GM23338 (cell line): ENCODE measurements at regions not wholly inside any gene's neighbourhood (a gene's known extent, or its start where the extent isn't known, plus 50 kb on each side); places are given as distances from the start of the nearest gene placed in this dataset.

Source experiments
- ATAC-seq: fragments of 200-7000 bp; cut with Tn5 transposase; 3 replicates; pipeline ENCODE4 v1.9.1; 2020
- DNase-seq: peaks from one replicate; pipeline ENCODE4 v3.0.0-alpha.2; 2015; ENCODE audit warnings: low spot score
- H2AFZ ChIP-seq: fragments of 200-600 bp; sonication (generic); 2 replicates; pipeline ENCODE4 v1.8.0; 2016; ENCODE audit warnings: antibody characterized with exemption, mild to moderate bottlenecking, moderate library complexity
- H3F3A ChIP-seq: fragments of 200-600 bp; sonication (generic); replicated peaks from 2 replicates; pipeline ENCODE4 v1.8.0; 2017; ENCODE audit warnings: antibody characterized with exemption, mixed run types, low read depth
- H3K27ac ChIP-seq: fragments of 200-600 bp; sonication (generic); 2 replicates; pipeline ENCODE4 v1.6.1; 2016; ENCODE audit warnings: low read depth
- H3K27me3 ChIP-seq: fragments of 200-600 bp; sonication (generic); 2 replicates; pipeline ENCODE4 v1.8.0; 2016; ENCODE audit warnings: mild to moderate bottlenecking, mixed run types, moderate library complexity; ENCODE audit not compliant: insufficient read depth
- H3K36me3 ChIP-seq: fragments of 200-600 bp; sonication (generic); 2 replicates; pipeline ENCODE4 v1.8.0; 2016; ENCODE audit warnings: mild to moderate bottlenecking; ENCODE audit not compliant: insufficient read depth
- H3K4me1 ChIP-seq: fragments of 200-600 bp; sonication (generic); 2 replicates; pipeline ENCODE4 v1.8.0; 2016; ENCODE audit warnings: mild to moderate bottlenecking, moderate library complexity; ENCODE audit not compliant: insufficient read depth
- H3K4me2 ChIP-seq: fragments of 200-600 bp; sonication (generic); 2 replicates; pipeline ENCODE4 v1.7.1; 2017; ENCODE audit warnings: mixed run types
- H3K4me3 ChIP-seq: fragments of 200-600 bp; sonication (generic); 2 replicates; pipeline ENCODE4 v1.6.1; 2016; ENCODE audit warnings: mixed run types
- H3K79me2 ChIP-seq: fragments of 200-600 bp; sonication (generic); replicated peaks from 2 replicates; pipeline ENCODE4 v1.8.0; 2017; ENCODE audit warnings: mild to moderate bottlenecking; ENCODE audit not compliant: insufficient read depth
- H3K9me2 ChIP-seq: fragments of 200-600 bp; sonication (generic); 2 replicates; pipeline ENCODE4 v1.8.0; 2017; ENCODE audit not compliant: insufficient read depth
- H4K20me1 ChIP-seq: fragments of 200-600 bp; sonication (generic); replicated peaks from 2 replicates; pipeline ENCODE4 v1.8.0; 2017; ENCODE audit warnings: mild to moderate bottlenecking; ENCODE audit not compliant: insufficient read depth
- H3K27ac Mint-ChIP-seq: 2 replicates; pipeline ENCODE4 v1.8.0; 2020; ENCODE audit warnings: inconsistent platforms, mild to moderate bottlenecking, moderate library complexity, mixed read lengths
- H3K27me3 Mint-ChIP-seq: 3 replicates; pipeline ENCODE4 v1.8.0; 2022; ENCODE audit warnings: low read depth, mild to moderate bottlenecking, moderate library complexity, mixed read lengths, inconsistent platforms; ENCODE audit not compliant: insufficient read depth, poor library complexity
- H3K36me3 Mint-ChIP-seq: 3 replicates; pipeline ENCODE4 v1.8.0; 2021; ENCODE audit warnings: low read depth, mild to moderate bottlenecking, inconsistent platforms, moderate library complexity, mixed read lengths
- H3K4me1 Mint-ChIP-seq: 3 replicates; pipeline ENCODE4 v1.8.0; 2020; ENCODE audit warnings: mild to moderate bottlenecking, inconsistent platforms, mixed read lengths
- H3K4me3 Mint-ChIP-seq: 3 replicates; pipeline ENCODE4 v1.8.0; 2021; ENCODE audit warnings: moderate library complexity, mild to moderate bottlenecking, inconsistent platforms, mixed read lengths
- H3K9me3 Mint-ChIP-seq: 3 replicates; pipeline ENCODE4 v1.8.0; 2020; ENCODE audit warnings: moderate library complexity, mild to moderate bottlenecking, inconsistent platforms, mixed read lengths
- CREB1 ChIP-seq: fragments of 250-450 bp; sonication (Bioruptor Pico); IDR thresholded peaks from 2 replicates; pipeline ENCODE4 v1.5.0; 2020; ENCODE audit warnings: low read depth, mild to moderate bottlenecking, moderate library complexity
- EZH2phosphoT487 ChIP-seq: fragments of 200-600 bp; sonication (generic); IDR thresholded peaks from one replicate; pipeline ENCODE4 v1.8.1; 2018; ENCODE audit warnings: antibody characterized with exemption; ENCODE audit not compliant: unreplicated experiment
- JUNB ChIP-seq: IDR thresholded peaks from one replicate; pipeline ENCODE4 v1.6.1; 2016; ENCODE audit warnings: antibody characterized with exemption; ENCODE audit not compliant: unreplicated experiment
- NANOG ChIP-seq: IDR thresholded peaks from 2 replicates; pipeline ENCODE4 v1.6.1; 2016; ENCODE audit warnings: antibody characterized with exemption, borderline replicate concordance
- POLR2AphosphoS5 ChIP-seq: IDR thresholded peaks from 2 replicates; pipeline ENCODE4 v1.6.1; 2016; ENCODE audit warnings: antibody characterized with exemption, low read depth
- STAT1 ChIP-seq: IDR thresholded peaks from one replicate; pipeline ENCODE4 v1.6.1; 2016; ENCODE audit warnings: antibody characterized with exemption; ENCODE audit not compliant: unreplicated experiment
- ZNF114 ChIP-seq: fragments of 250-450 bp; sonication (Bioruptor Pico); IDR thresholded peaks from 2 replicates; pipeline ENCODE4 v1.5.0; 2020; ENCODE audit warnings: mild to moderate bottlenecking, moderate library complexity
- ZNF331 ChIP-seq: fragments of 250-450 bp; sonication (Bioruptor Pico); IDR thresholded peaks from 2 replicates; pipeline ENCODE4 v1.5.0; 2020; ENCODE audit warnings: low read depth, mild to moderate bottlenecking, moderate library complexity
- TF ChIP-seq, protein P1 (sequence below), 2 experiments: fragments of 200-600 bp in 1 of 2; sonication (generic) in 1 of 2; conservative IDR thresholded peaks; 2 replicates each; pipeline versions ENCODE4 v1.5.1 to v1.6.1; 2016 to 2017; ENCODE audit warnings: antibody characterized with exemption in 2 of 2, low read depth in 2 of 2, mild to moderate bottlenecking in 2 of 2, moderate library complexity in 1 of 2
- TF ChIP-seq, protein P2 (sequence below): IDR thresholded peaks from one replicate; pipeline ENCODE4 v1.6.1; 2018; ENCODE audit warnings: antibody characterized with exemption; ENCODE audit not compliant: unreplicated experiment

DNA sequence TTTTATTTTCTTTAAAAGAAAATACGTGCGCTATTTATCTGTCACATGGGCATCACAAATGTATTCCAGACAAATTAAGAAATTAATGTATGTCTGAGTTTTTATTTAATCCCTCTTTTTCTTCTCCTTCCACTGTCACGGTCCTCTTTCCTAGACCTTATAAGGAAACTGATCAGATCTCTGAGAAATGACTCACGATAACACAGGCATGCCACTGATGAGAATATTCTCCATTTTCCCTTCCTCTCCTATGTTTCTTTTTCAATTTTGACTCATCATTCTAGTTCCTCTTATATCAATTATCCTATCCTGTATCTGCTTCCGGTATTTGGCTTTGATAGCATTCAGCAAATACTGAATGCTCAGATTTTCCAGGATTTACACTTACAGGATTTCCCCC is 121.8 kb downstream of the DSC3 start:
- Histone ChIP-seq H3K27ac (no peak overlapping the region), H3K36me3 (no peaks in the 10 kb centered on the region), H3K27me3 (no peaks in the 10 kb centered on the region), H3K9me2 (no peaks in the 10 kb centered on the region), H3K4me2 (no peak overlapping the region), H3K4me1 (no peaks in the 10 kb centered on the region), H3K4me3 (no peak overlapping the region), H3F3A (no peaks in the 10 kb centered on the region), H4K20me1 (no peaks in the 10 kb centered on the region), H3K79me2 (no peaks in the 10 kb centered on the region), H2AFZ (no peak overlapping the region)
- H3K27me3 Mint-ChIP-seq: no peaks in the 10 kb centered on the region
- no peak for ATAC-seq
- H3K27ac Mint-ChIP-seq: no peak overlapping the region
- H3K36me3 Mint-ChIP-seq: no peaks in the 10 kb centered on the region
- no peaks in the 10 kb centered on the region for H3K9me3 Mint-ChIP-seq
- DNase-seq: no peak
- H3K4me3 Mint-ChIP-seq: no peak overlapping the region
- no peak for TF ChIP-seq ZNF331 (CRISPR knock-in tag)
- no peak for TF ChIP-seq CREB1 (CRISPR knock-in tag)
- TF ChIP-seq STAT1: no peak
- TF ChIP-seq JUNB: no peak
- TF ChIP-seq, protein P1, sequence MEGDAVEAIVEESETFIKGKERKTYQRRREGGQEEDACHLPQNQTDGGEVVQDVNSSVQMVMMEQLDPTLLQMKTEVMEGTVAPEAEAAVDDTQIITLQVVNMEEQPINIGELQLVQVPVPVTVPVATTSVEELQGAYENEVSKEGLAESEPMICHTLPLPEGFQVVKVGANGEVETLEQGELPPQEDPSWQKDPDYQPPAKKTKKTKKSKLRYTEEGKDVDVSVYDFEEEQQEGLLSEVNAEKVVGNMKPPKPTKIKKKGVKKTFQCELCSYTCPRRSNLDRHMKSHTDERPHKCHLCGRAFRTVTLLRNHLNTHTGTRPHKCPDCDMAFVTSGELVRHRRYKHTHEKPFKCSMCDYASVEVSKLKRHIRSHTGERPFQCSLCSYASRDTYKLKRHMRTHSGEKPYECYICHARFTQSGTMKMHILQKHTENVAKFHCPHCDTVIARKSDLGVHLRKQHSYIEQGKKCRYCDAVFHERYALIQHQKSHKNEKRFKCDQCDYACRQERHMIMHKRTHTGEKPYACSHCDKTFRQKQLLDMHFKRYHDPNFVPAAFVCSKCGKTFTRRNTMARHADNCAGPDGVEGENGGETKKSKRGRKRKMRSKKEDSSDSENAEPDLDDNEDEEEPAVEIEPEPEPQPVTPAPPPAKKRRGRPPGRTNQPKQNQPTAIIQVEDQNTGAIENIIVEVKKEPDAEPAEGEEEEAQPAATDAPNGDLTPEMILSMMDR (conservative IDR thresholded peaks at IDR 0.05; ENCODE audit: low read depth in 2 of 2): no peak
- no peak for TF ChIP-seq NANOG
- TF ChIP-seq EZH2phosphoT487: no peak
- TF ChIP-seq POLR2AphosphoS5: no peak
- no peaks in the 10 kb centered on the region for H3K4me1 Mint-ChIP-seq

GRCh38 chr18:30920351-30920750 is 122.2 kb downstream of the DSC3 start:
- Histone ChIP-seq H3K4me3 (no peak overlapping the region), H3K4me1 (no peaks in the 10 kb centered on the region), H3K4me2 (no peak overlapping the region), H2AFZ (no peak overlapping the region), H3K27ac (no peak overlapping the region), H3K36me3 (no peaks in the 10 kb centered on the region), H3K27me3 (no peaks in the 10 kb centered on the region), H3F3A (no peaks in the 10 kb centered on the region), H3K9me2 (no peaks in the 10 kb centered on the region), H4K20me1 (no peaks in the 10 kb centered on the region), H3K79me2 (no peaks in the 10 kb centered on the region)
- DNase-seq: no peak
- Mint-ChIP-seq H3K27ac (no peak overlapping the region), H3K4me1 (no peaks in the 10 kb centered on the region), H3K27me3 (no peaks in the 10 kb centered on the region), H3K9me3 (no peaks in the 10 kb centered on the region), H3K4me3 (no peak overlapping the region), H3K36me3 (no peaks in the 10 kb centered on the region)
- no peak for ATAC-seq
- no peak for TF ChIP-seq JUNB
- no peak for TF ChIP-seq EZH2phosphoT487
- no peak for TF ChIP-seq ZNF114
- TF ChIP-seq NANOG: no peak
- TF ChIP-seq, protein P1 (conservative IDR thresholded peaks at IDR 0.05; ENCODE audit: low read depth in 2 of 2): no peak
- no peak for TF ChIP-seq CREB1 (CRISPR knock-in tag)
- no peak for TF ChIP-seq STAT1
- TF ChIP-seq POLR2AphosphoS5: no peak
- TF ChIP-seq, protein P2, sequence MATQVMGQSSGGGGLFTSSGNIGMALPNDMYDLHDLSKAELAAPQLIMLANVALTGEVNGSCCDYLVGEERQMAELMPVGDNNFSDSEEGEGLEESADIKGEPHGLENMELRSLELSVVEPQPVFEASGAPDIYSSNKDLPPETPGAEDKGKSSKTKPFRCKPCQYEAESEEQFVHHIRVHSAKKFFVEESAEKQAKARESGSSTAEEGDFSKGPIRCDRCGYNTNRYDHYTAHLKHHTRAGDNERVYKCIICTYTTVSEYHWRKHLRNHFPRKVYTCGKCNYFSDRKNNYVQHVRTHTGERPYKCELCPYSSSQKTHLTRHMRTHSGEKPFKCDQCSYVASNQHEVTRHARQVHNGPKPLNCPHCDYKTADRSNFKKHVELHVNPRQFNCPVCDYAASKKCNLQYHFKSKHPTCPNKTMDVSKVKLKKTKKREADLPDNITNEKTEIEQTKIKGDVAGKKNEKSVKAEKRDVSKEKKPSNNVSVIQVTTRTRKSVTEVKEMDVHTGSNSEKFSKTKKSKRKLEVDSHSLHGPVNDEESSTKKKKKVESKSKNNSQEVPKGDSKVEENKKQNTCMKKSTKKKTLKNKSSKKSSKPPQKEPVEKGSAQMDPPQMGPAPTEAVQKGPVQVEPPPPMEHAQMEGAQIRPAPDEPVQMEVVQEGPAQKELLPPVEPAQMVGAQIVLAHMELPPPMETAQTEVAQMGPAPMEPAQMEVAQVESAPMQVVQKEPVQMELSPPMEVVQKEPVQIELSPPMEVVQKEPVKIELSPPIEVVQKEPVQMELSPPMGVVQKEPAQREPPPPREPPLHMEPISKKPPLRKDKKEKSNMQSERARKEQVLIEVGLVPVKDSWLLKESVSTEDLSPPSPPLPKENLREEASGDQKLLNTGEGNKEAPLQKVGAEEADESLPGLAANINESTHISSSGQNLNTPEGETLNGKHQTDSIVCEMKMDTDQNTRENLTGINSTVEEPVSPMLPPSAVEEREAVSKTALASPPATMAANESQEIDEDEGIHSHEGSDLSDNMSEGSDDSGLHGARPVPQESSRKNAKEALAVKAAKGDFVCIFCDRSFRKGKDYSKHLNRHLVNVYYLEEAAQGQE: no peak
- no peak for TF ChIP-seq ZNF331 (CRISPR knock-in tag)
